ENCODE measurements at regions not wholly inside any gene's neighbourhood (a gene's known extent, or its start where the extent isn't known, plus 50 kb on each side); places are given as distances from the start of the nearest gene placed in this dataset.

DNA sequence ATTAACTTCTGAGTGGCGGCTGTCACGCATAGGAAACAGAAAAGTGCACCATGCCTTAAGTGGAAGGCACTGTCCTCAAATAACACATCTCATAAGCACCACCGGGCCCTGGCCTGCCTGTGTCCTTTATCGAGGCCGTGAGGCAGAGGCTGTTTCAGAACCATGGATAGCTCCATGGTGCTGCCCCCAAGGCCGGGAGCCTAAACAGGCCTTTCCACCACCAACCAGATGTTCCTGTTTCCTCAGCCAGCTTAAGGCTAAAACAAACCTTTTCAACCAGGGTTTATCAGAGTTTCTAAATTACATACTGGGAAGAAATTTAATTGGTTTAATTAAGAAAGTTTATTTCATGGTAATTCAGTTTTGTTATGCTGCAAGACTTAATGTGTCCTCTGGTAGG, 114.4 kb downstream of the DMRTA2 start:
- Histone ChIP-seq H3K9ac (ENCODE audit: low read length) (no peak overlapping the region), H3K27ac (ENCODE audit: low read length) (no peak overlapping the region), H2AFZ (ENCODE audit: low read depth, low read length) (no peak overlapping the region), H3K9me2 (ENCODE audit: insufficient read depth, low read length) (no peaks in the 10 kb centered on the region), H3F3A (ENCODE audit: insufficient read depth, low read length, poor library complexity, severe bottlenecking) (no peaks in the 10 kb centered on the region), H3K4me3 (ENCODE audit: low read length) (no peak overlapping the region), H3K36me3 (ENCODE audit: insufficient read depth, low read length) (no peaks in the 10 kb centered on the region), H3K27me3 (ENCODE audit: insufficient read depth, low read depth, low read length) (no peaks in the 10 kb centered on the region), H3K9me3 (ENCODE audit: low read length) (no peaks in the 10 kb centered on the region), H3K4me2 (ENCODE audit: low read length) (no peak overlapping the region), H4K20me1 (ENCODE audit: insufficient read depth) (no peaks in the 10 kb centered on the region), H3K79me2 (replicated peaks; ENCODE audit: insufficient read depth, low read length) (no peaks in the 10 kb centered on the region)
- TF ChIP-seq, protein P1, sequence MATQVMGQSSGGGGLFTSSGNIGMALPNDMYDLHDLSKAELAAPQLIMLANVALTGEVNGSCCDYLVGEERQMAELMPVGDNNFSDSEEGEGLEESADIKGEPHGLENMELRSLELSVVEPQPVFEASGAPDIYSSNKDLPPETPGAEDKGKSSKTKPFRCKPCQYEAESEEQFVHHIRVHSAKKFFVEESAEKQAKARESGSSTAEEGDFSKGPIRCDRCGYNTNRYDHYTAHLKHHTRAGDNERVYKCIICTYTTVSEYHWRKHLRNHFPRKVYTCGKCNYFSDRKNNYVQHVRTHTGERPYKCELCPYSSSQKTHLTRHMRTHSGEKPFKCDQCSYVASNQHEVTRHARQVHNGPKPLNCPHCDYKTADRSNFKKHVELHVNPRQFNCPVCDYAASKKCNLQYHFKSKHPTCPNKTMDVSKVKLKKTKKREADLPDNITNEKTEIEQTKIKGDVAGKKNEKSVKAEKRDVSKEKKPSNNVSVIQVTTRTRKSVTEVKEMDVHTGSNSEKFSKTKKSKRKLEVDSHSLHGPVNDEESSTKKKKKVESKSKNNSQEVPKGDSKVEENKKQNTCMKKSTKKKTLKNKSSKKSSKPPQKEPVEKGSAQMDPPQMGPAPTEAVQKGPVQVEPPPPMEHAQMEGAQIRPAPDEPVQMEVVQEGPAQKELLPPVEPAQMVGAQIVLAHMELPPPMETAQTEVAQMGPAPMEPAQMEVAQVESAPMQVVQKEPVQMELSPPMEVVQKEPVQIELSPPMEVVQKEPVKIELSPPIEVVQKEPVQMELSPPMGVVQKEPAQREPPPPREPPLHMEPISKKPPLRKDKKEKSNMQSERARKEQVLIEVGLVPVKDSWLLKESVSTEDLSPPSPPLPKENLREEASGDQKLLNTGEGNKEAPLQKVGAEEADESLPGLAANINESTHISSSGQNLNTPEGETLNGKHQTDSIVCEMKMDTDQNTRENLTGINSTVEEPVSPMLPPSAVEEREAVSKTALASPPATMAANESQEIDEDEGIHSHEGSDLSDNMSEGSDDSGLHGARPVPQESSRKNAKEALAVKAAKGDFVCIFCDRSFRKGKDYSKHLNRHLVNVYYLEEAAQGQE (IDR thresholded peaks at IDR 0.05; ENCODE audit: borderline replicate concordance): peak; percentile 80
- TF ChIP-seq MXI1 (conservative IDR thresholded peaks at IDR 0.05; ENCODE audit: poor library complexity, severe bottlenecking) (no peak), TAF1 (IDR thresholded peaks at IDR 0.05; ENCODE audit: low read depth) (no peak), POLR2AphosphoS5 (IDR thresholded peaks at IDR 0.05) (no peak), SMC3 (conservative IDR thresholded peaks at IDR 0.05; ENCODE audit: poor library complexity) (no peak)

DNA sequence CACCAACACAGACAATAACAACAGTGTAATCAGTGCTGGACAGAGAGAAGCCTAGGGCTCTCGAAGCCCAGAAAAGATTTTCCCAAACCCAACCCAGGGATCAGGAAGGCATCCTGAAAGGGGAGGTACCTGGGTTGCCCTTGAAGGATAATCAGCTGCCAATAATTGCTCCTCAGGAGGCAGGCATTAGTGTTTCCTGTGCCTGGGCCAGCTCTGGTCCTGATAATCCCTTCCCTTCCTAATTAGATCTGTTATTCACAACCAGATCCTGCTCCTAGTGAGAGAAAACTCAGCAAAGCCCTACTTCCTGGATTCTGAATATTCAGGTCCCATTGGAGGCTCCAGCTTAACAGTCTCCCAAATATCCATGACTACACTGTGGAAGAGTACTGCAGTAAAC, 117.4 kb downstream of the DMRTA2 start:
- TF ChIP-seq EP300 (conservative IDR thresholded peaks at IDR 0.05; ENCODE audit: poor library complexity, severe bottlenecking): no peak
- TF ChIP-seq, protein P1 (IDR thresholded peaks at IDR 0.05; ENCODE audit: borderline replicate concordance): no peak
- no peak for TF ChIP-seq MXI1 (conservative IDR thresholded peaks at IDR 0.05; ENCODE audit: poor library complexity, severe bottlenecking)
- TF ChIP-seq, protein P2, sequence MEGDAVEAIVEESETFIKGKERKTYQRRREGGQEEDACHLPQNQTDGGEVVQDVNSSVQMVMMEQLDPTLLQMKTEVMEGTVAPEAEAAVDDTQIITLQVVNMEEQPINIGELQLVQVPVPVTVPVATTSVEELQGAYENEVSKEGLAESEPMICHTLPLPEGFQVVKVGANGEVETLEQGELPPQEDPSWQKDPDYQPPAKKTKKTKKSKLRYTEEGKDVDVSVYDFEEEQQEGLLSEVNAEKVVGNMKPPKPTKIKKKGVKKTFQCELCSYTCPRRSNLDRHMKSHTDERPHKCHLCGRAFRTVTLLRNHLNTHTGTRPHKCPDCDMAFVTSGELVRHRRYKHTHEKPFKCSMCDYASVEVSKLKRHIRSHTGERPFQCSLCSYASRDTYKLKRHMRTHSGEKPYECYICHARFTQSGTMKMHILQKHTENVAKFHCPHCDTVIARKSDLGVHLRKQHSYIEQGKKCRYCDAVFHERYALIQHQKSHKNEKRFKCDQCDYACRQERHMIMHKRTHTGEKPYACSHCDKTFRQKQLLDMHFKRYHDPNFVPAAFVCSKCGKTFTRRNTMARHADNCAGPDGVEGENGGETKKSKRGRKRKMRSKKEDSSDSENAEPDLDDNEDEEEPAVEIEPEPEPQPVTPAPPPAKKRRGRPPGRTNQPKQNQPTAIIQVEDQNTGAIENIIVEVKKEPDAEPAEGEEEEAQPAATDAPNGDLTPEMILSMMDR (IDR thresholded peaks at IDR 0.05; ENCODE audit: poor library complexity, severe bottlenecking): no peak
- TF ChIP-seq POLR2AphosphoS5 (IDR thresholded peaks at IDR 0.05): no peak

More for the DNA sequence above, 117.4 kb downstream of the DMRTA2 start:
- Histone ChIP-seq H3F3A (ENCODE audit: insufficient read depth, low read length, poor library complexity, severe bottlenecking) (no peaks in the 10 kb centered on the region), H3K27ac (ENCODE audit: low read length) (no peak overlapping the region), H3K9ac (ENCODE audit: low read length) (no peak overlapping the region), H2AFZ (ENCODE audit: low read depth, low read length) (no peak overlapping the region), H3K79me2 (replicated peaks; ENCODE audit: insufficient read depth, low read length) (no peaks in the 10 kb centered on the region), H3K4me2 (ENCODE audit: low read length) (no peak overlapping the region), H3K9me3 (ENCODE audit: low read length) (no peaks in the 10 kb centered on the region), H3K36me3 (ENCODE audit: insufficient read depth, low read length) (no peaks in the 10 kb centered on the region), H3K9me2 (ENCODE audit: insufficient read depth, low read length) (no peaks in the 10 kb centered on the region), H3K27me3 (ENCODE audit: insufficient read depth, low read depth, low read length) (no peaks in the 10 kb centered on the region), H3K4me3 (ENCODE audit: low read length) (no peak overlapping the region), H4K20me1 (ENCODE audit: insufficient read depth) (no peaks in the 10 kb centered on the region)
